H9 (cell line): ENCODE measurements at regions not wholly inside any gene's neighbourhood (a gene's known extent, or its start where the extent isn't known, plus 50 kb on each side); places are given as distances from the start of the nearest gene placed in this dataset.

Experiments used
- DNase-seq: peaks from one replicate; pipeline ENCODE4 v3.0.0-alpha.2; 2017
- H2AFZ ChIP-seq: one replicate; pipeline ENCODE4 v1.6.1; 2013; ENCODE audit warnings: mild to moderate bottlenecking, low read length, control low read depth, moderate library complexity
- H2AK5ac ChIP-seq: 2 replicates; pipeline ENCODE4 v1.6.1; 2013; ENCODE audit warnings: low read length, control low read depth, mixed read lengths; ENCODE audit not compliant: insufficient read length
- H2BK120ac ChIP-seq: one replicate; pipeline ENCODE4 v1.6.1; 2013; ENCODE audit warnings: low read depth, mild to moderate bottlenecking, low read length, control low read depth, inconsistent platforms; ENCODE audit not compliant: poor library complexity, severe bottlenecking
- H2BK12ac ChIP-seq: 2 replicates; pipeline ENCODE4 v1.6.1; 2013; ENCODE audit warnings: low read length, control low read depth, mixed read lengths, low read depth; ENCODE audit not compliant: insufficient read length
- H2BK15ac ChIP-seq: 2 replicates; pipeline ENCODE4 v1.6.1; 2013; ENCODE audit warnings: low read depth, low read length, control low read depth
- H2BK20ac ChIP-seq: one replicate; pipeline ENCODE4 v1.6.1; 2013; ENCODE audit warnings: low read depth, mild to moderate bottlenecking, low read length, control low read depth, inconsistent platforms; ENCODE audit not compliant: poor library complexity, severe bottlenecking
- H2BK5ac ChIP-seq: 2 replicates; pipeline ENCODE4 v1.6.1; 2013; ENCODE audit warnings: low read length, control low read depth, mixed read lengths; ENCODE audit not compliant: insufficient read length
- H3K14ac ChIP-seq: 2 replicates; pipeline ENCODE4 v1.6.1; 2013; ENCODE audit warnings: low read length, control low read depth; ENCODE audit not compliant: insufficient read depth
- H3K18ac ChIP-seq: 2 replicates; pipeline ENCODE4 v1.6.1; 2013; ENCODE audit warnings: low read depth, mild to moderate bottlenecking, mixed read lengths, low read length, control low read depth; ENCODE audit not compliant: insufficient read length
- H3K23ac ChIP-seq: 2 replicates; pipeline ENCODE4 v1.6.1; 2013; ENCODE audit warnings: low read length, control low read depth, mixed read lengths, low read depth; ENCODE audit not compliant: insufficient read length
- H3K23me2 ChIP-seq: 2 replicates; pipeline ENCODE4 v1.6.1; 2013; ENCODE audit warnings: low read depth, mild to moderate bottlenecking, mixed read lengths, low read length, control low read depth; ENCODE audit not compliant: insufficient read length, poor library complexity, severe bottlenecking
- H3K27ac ChIP-seq: 2 replicates; pipeline ENCODE4 v1.5.1; 2013; ENCODE audit warnings: low read length, control low read depth, mixed read lengths, low read depth; ENCODE audit not compliant: insufficient read length
- H3K27me3 ChIP-seq: 2 replicates; pipeline ENCODE4 v1.6.1; 2013; ENCODE audit warnings: low read length, control low read depth, inconsistent platforms; ENCODE audit not compliant: insufficient read depth
- H3K4ac ChIP-seq: 2 replicates; pipeline ENCODE4 v1.6.1; 2013; ENCODE audit warnings: low read depth, mild to moderate bottlenecking, control low read depth, inconsistent platforms, low read length, moderate library complexity
- H3K4me1 ChIP-seq: 2 replicates; pipeline ENCODE4 v1.6.1; 2013; ENCODE audit warnings: low read length, control low read depth, inconsistent platforms; ENCODE audit not compliant: insufficient read depth
- H3K4me2 ChIP-seq: 2 replicates; pipeline ENCODE4 v1.6.1; 2013; ENCODE audit warnings: low read length, control low read depth, mixed read lengths; ENCODE audit not compliant: insufficient read length, insufficient read depth
- H3K56ac ChIP-seq: 2 replicates; pipeline ENCODE4 v1.6.1; 2013; ENCODE audit warnings: low read depth, mild to moderate bottlenecking, mixed read lengths, low read length, control low read depth; ENCODE audit not compliant: insufficient read length
- H3K79me1 ChIP-seq: 2 replicates; pipeline ENCODE4 v1.6.1; 2013; ENCODE audit warnings: low read depth, mild to moderate bottlenecking, moderate library complexity, low read length, control low read depth, inconsistent platforms; ENCODE audit not compliant: insufficient read depth, poor library complexity, severe bottlenecking
- H3K79me2 ChIP-seq: 2 replicates; pipeline ENCODE4 v1.6.1; 2013; ENCODE audit warnings: low read length, control low read depth, inconsistent platforms; ENCODE audit not compliant: insufficient read depth
- H3K9ac ChIP-seq: 2 replicates; pipeline ENCODE4 v1.6.1; 2013; ENCODE audit warnings: low read length, control low read depth, mixed read lengths; ENCODE audit not compliant: insufficient read length; ENCODE audit errors: extremely low read depth
- H3K9me3 ChIP-seq: one replicate; pipeline ENCODE4 v1.6.1; 2013; ENCODE audit warnings: low read depth, low read length, inconsistent platforms; ENCODE audit not compliant: control insufficient read depth
- H3T11ph ChIP-seq: one replicate; pipeline ENCODE4 v1.6.1; 2013; ENCODE audit warnings: mild to moderate bottlenecking, low read length, control low read depth, inconsistent platforms
- H4K20me1 ChIP-seq: one replicate; pipeline ENCODE4 v1.6.1; 2013; ENCODE audit not compliant: control insufficient read depth, insufficient read length, insufficient read depth
- H4K5ac ChIP-seq: 2 replicates; pipeline ENCODE4 v1.6.1; 2013; ENCODE audit warnings: low read depth, mild to moderate bottlenecking, mixed read lengths, low read length, control low read depth; ENCODE audit not compliant: insufficient read length
- H4K8ac ChIP-seq: replicated peaks from 2 replicates; pipeline ENCODE4 v1.6.1; 2013; ENCODE audit warnings: low read length, control low read depth, mixed read lengths, low read depth; ENCODE audit not compliant: insufficient read length
- H4K91ac ChIP-seq: 2 replicates; pipeline ENCODE4 v1.6.1; 2013; ENCODE audit warnings: low read depth, mild to moderate bottlenecking, moderate library complexity, mixed read lengths, low read length, control low read depth; ENCODE audit not compliant: insufficient read length
- H3K27ac Mint-ChIP-seq, 3 experiments: 2 replicates in 2 of 3; 3 replicates in 1 of 3; pipeline ENCODE4 v1.8.0; 2020 to 2021; ENCODE audit warnings: mixed read lengths in 3 of 3, mild to moderate bottlenecking in 1 of 3, moderate library complexity in 1 of 3
- H3K27me3 Mint-ChIP-seq: 2 replicates; pipeline ENCODE4 v1.8.0; 2021; ENCODE audit warnings: low read depth, mild to moderate bottlenecking, moderate library complexity, mixed read lengths
- H3K36me3 Mint-ChIP-seq, 3 experiments: 2 replicates in 2 of 3; 3 replicates in 1 of 3; pipeline ENCODE4 v1.8.0; 2020 to 2021; ENCODE audit warnings: low read depth in 3 of 3, mixed read lengths in 3 of 3; ENCODE audit not compliant: insufficient read depth in 1 of 3
- H3K4me1 Mint-ChIP-seq, 2 experiments: 2 replicates each; pipeline ENCODE4 v1.8.0; 2020; ENCODE audit warnings: mixed read lengths in 2 of 2
- H3K4me3 Mint-ChIP-seq, 2 experiments: 2 replicates in 1 of 2; 3 replicates in 1 of 2; pipeline ENCODE4 v1.8.0; 2020 to 2021; ENCODE audit warnings: mild to moderate bottlenecking in 2 of 2, mixed read lengths in 2 of 2, moderate library complexity in 1 of 2
- H3K9me3 Mint-ChIP-seq, 2 experiments: 2 replicates in 1 of 2; 3 replicates in 1 of 2; pipeline ENCODE4 v1.8.0; 2020; ENCODE audit warnings: mild to moderate bottlenecking in 2 of 2, mixed read lengths in 2 of 2, moderate library complexity in 1 of 2
- WGBS: extraction: QIAGEN DNeasy Blood & Tissue Kit; methylation state at CpG from one replicate; pipeline ENCODE4 v1.1.7; 2013; ENCODE audit warnings: missing lambda C conversion rate, low lambda C conversion rate, mixed read lengths; ENCODE audit not compliant: insufficient read length; ENCODE audit errors: extremely low coverage; 5-methylcytosine and 5-hydroxymethylcytosine counted together
- TF ChIP-seq, protein P1 (sequence below): fragments of 200-600 bp; sonication (generic); conservative IDR thresholded peaks from 3 replicates; pipeline ENCODE4 v1.8.0; 2021; ENCODE audit warnings: antibody characterized with exemption, mild to moderate bottlenecking

GRCh38 chr4:66169341-66169740 is 499.1 kb upstream of the EPHA5 start:
- WGBS, result no CpG with 5 or more reads among the region's 5 CpGs
- H3K9ac ChIP-seq, result no peak overlapping the region
- H2BK12ac ChIP-seq, result no peak overlapping the region
- peaks cover 4 to 13% of the 10 kb centered on the region in 2 experiments; a peak in 4 of 5 replicates for H3K9me3 Mint-ChIP-seq
- H3K9me3 ChIP-seq, result no peaks in the 10 kb centered on the region
- H3K4me3 Mint-ChIP-seq, result no peak overlapping the region
- no peaks in the 10 kb centered on the region for H3K79me1 ChIP-seq
- H3K23ac ChIP-seq, result no peak overlapping the region
- no peak for DNase-seq
- H3K4me1 ChIP-seq, result no peaks in the 10 kb centered on the region
- H4K5ac ChIP-seq, result no peak overlapping the region
- H3T11ph ChIP-seq, result no peak overlapping the region
- H3K23me2 ChIP-seq, result no peaks in the 10 kb centered on the region
- no peak overlapping the region for H3K56ac ChIP-seq
- no peak overlapping the region for H3K27ac Mint-ChIP-seq
- H3K79me2 ChIP-seq, result no peaks in the 10 kb centered on the region
- no peak overlapping the region for H2AK5ac ChIP-seq
- H3K27me3 ChIP-seq, result no peaks in the 10 kb centered on the region
- H4K91ac ChIP-seq, result no peak overlapping the region
- TF ChIP-seq, protein P1, sequence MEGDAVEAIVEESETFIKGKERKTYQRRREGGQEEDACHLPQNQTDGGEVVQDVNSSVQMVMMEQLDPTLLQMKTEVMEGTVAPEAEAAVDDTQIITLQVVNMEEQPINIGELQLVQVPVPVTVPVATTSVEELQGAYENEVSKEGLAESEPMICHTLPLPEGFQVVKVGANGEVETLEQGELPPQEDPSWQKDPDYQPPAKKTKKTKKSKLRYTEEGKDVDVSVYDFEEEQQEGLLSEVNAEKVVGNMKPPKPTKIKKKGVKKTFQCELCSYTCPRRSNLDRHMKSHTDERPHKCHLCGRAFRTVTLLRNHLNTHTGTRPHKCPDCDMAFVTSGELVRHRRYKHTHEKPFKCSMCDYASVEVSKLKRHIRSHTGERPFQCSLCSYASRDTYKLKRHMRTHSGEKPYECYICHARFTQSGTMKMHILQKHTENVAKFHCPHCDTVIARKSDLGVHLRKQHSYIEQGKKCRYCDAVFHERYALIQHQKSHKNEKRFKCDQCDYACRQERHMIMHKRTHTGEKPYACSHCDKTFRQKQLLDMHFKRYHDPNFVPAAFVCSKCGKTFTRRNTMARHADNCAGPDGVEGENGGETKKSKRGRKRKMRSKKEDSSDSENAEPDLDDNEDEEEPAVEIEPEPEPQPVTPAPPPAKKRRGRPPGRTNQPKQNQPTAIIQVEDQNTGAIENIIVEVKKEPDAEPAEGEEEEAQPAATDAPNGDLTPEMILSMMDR, result peak; percentile 74
- peaks cover 5 to 15% (median 10%) of the 10 kb centered on the region in 3 experiments; a peak in 6 of 7 replicates for H3K36me3 Mint-ChIP-seq
- no peaks in the 10 kb centered on the region for H3K4me1 Mint-ChIP-seq
- no peak overlapping the region for H3K4me2 ChIP-seq
- H3K4ac ChIP-seq, result no peak overlapping the region
- no peak overlapping the region for H2BK5ac ChIP-seq
- no peak overlapping the region for H2BK120ac ChIP-seq
- no peak overlapping the region for H4K8ac ChIP-seq
- H3K27ac ChIP-seq, result no peak overlapping the region
- H2AFZ ChIP-seq, result no peak overlapping the region
- no peaks in the 10 kb centered on the region for H3K27me3 Mint-ChIP-seq
- no peaks in the 10 kb centered on the region for H4K20me1 ChIP-seq
- no peak overlapping the region for H2BK15ac ChIP-seq
- no peak overlapping the region for H3K18ac ChIP-seq
- H2BK20ac ChIP-seq, result no peak overlapping the region
- no peak overlapping the region for H3K14ac ChIP-seq
